Esophagus muscularis mucosa (tissue), 4 donors: ENCODE measurements at regions not wholly inside any gene's neighbourhood (a gene's known extent, or its start where the extent isn't known, plus 50 kb on each side); places are given as distances from the start of the nearest gene placed in this dataset.
A peak's percentile ranks its signal among the peaks of the same experiment; 100 is the strongest.

ENCODE experiments used
- DNase-seq: peaks from one replicate; pipeline ENCODE4 v3.0.0-alpha.2; 2017; ENCODE audit errors: extremely low spot score
- H3K27ac ChIP-seq, 4 donors: fragments of 200-600 bp; sonication (generic); replicated peaks in 1 of 4; 1 replicate in 3 of 4; 2 replicates in 1 of 4; pipeline ENCODE4 v1.5.1; 2016 to 2019; ENCODE audit warnings: mild to moderate bottlenecking in 1 of 4
- H3K27me3 ChIP-seq, 4 donors: fragments of 200-600 bp; sonication (generic); one replicate each; pipeline versions ENCODE4 v1.5.1 to v1.6.0; 2016 to 2019
- H3K36me3 ChIP-seq, 4 donors: fragments of 200-600 bp; sonication (generic); one replicate each; pipeline ENCODE4 v1.5.1; 2016 to 2019
- H3K4me1 ChIP-seq, 4 donors: fragments of 200-600 bp; sonication (generic); one replicate each; pipeline ENCODE4 v1.5.1; 2016 to 2019
- H3K4me3 ChIP-seq, 4 donors: fragments of 200-600 bp; sonication (generic); 1 replicate in 2 of 4; 2 replicates in 2 of 4; pipeline ENCODE4 v1.5.1; 2016 to 2019; ENCODE audit warnings: mild to moderate bottlenecking in 4 of 4, moderate library complexity in 1 of 4
- H3K9me3 ChIP-seq, 4 donors: fragments of 200-600 bp; sonication (generic); 1 replicate in 3 of 4; 2 replicates in 1 of 4; pipeline ENCODE4 v1.5.1; 2016 to 2019
- EP300 ChIP-seq: sonication (generic); formaldehyde crosslinking; IDR thresholded peaks from one replicate; pipeline ENCODE4 v1.6.1; 2017; ENCODE audit warnings: antibody characterized with exemption
- POLR2A ChIP-seq: fragments of 450-650 bp; IDR thresholded peaks from one replicate; pipeline ENCODE4 v1.6.1; 2017; ENCODE audit warnings: antibody characterized with exemption, moderate library complexity, mild to moderate bottlenecking, low read depth
- POLR2AphosphoS5 ChIP-seq, 2 donors: sonication (generic); formaldehyde crosslinking; IDR thresholded peaks; one replicate each; pipeline ENCODE4 v1.6.1; 2017; ENCODE audit warnings: antibody characterized with exemption in 2 of 2
- WGBS: methylation state at CpG from one replicate; pipeline ENCODE4 v1.1.5; 2018; 5-methylcytosine and 5-hydroxymethylcytosine counted together
- intact Hi-C: fragments of 100-400 bp; cut with DNase I; formaldehyde crosslinking; loops from one replicate; pipeline ENCODE4 v1.15.1; 2023
- TF ChIP-seq, protein P1 (sequence below), 3 experiments: fragments of 200-600 bp in 2 of 3; fragments of 450-650 bp in 1 of 3; sonication (generic) in 2 of 3; IDR thresholded peaks; one replicate each; pipeline ENCODE4 v1.5.1; 2017 to 2019; ENCODE audit warnings: antibody characterized with exemption in 3 of 3, mild to moderate bottlenecking in 2 of 3, moderate library complexity in 1 of 3

DNA sequence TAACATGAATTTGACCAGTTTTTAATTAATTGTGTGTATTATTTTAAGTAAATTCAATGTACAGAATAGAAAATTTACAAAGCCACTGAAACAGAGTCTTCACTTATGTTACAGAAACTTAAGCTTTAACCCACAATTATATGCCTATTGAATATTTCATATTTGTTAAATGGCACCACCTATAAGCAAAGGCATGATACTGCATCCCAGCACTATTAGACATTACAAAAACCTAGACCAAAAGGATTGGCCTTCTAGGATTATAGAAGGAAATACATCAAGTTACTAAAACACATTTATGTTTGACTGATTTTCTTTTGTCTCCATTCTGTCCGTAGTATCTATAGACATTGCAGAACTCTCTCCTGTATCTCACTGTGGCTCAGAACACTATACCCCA is 578.1 kb downstream of the AJAP1 start:
- WGBS = 85% methylated on average over 1 of the region's 1 CpG
- no peak overlapping the region for H3K27ac ChIP-seq
- no peaks in the 10 kb centered on the region for H3K4me1 ChIP-seq
- intact Hi-C loops = no loop called here
- H3K4me3 ChIP-seq = no peak overlapping the region
- H3K9me3 ChIP-seq = peaks cover 0 to 6% (median 0%) of the 10 kb centered on the region in 4 donors
- H3K27me3 ChIP-seq = peaks cover 0 to 48% (median 0%) of the 10 kb centered on the region in 4 donors
- H3K36me3 ChIP-seq = no peaks in the 10 kb centered on the region
- TF ChIP-seq, protein P1, sequence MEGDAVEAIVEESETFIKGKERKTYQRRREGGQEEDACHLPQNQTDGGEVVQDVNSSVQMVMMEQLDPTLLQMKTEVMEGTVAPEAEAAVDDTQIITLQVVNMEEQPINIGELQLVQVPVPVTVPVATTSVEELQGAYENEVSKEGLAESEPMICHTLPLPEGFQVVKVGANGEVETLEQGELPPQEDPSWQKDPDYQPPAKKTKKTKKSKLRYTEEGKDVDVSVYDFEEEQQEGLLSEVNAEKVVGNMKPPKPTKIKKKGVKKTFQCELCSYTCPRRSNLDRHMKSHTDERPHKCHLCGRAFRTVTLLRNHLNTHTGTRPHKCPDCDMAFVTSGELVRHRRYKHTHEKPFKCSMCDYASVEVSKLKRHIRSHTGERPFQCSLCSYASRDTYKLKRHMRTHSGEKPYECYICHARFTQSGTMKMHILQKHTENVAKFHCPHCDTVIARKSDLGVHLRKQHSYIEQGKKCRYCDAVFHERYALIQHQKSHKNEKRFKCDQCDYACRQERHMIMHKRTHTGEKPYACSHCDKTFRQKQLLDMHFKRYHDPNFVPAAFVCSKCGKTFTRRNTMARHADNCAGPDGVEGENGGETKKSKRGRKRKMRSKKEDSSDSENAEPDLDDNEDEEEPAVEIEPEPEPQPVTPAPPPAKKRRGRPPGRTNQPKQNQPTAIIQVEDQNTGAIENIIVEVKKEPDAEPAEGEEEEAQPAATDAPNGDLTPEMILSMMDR (IDR thresholded peaks at IDR 0.05) = no peak
- TF ChIP-seq POLR2AphosphoS5 (IDR thresholded peaks at IDR 0.05) = no peak
- TF ChIP-seq POLR2A = no peak
- no peak for TF ChIP-seq EP300
- no peak for DNase-seq

DNA sequence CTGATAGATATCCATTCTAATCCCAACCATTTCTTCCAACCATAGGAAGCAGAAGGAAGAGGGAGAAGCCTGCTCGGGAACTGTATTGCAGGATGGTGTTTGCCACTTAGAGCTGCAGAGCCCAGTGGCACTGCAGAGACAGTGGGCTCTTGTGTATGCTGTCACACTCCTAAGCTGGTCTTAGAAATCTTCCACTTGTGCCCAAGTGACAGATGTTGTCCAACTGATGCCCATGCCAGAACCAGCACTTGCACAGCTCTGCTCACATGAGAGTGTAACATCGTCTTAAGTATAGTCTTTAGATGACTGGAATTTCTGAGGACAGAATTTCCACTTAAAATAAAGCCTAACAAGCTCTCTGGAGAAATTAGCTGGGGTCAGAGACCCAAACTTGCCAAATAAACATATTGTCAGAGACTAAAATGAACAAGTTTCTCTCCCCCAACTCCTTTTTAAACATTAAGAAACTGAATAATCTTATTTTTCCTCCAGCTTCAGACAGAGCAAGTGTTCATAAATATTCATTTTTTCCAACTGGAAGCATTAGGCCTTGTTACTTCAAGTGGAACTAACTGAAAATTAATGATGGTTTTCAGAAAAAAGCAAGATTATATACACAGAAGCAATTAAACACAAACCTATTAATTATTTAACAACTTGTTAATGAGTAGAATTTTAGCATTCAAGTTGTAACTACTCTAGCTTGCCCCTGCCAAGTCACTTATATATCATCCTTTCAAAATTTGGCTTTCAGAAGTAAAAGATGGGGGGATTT is 577.3 kb downstream of the AJAP1 start:
- no peaks in the 10 kb centered on the region for H3K36me3 ChIP-seq
- H3K4me3 ChIP-seq = no peak overlapping the region
- WGBS = 61% methylated on average over 2 of the region's 2 CpGs
- H3K27ac ChIP-seq = no peak overlapping the region
- peaks cover 0 to 55% (median 0%) of the 10 kb centered on the region in 4 donors for H3K27me3 ChIP-seq
- H3K9me3 ChIP-seq = peaks cover 0 to 6% (median 0%) of the 10 kb centered on the region in 4 donors
- H3K4me1 ChIP-seq = no peaks in the 10 kb centered on the region
- no peak for DNase-seq
- no peak for TF ChIP-seq POLR2AphosphoS5 (IDR thresholded peaks at IDR 0.05)
- no peak for TF ChIP-seq POLR2A
- TF ChIP-seq EP300 = no peak
- TF ChIP-seq, protein P1 (IDR thresholded peaks at IDR 0.05) = no peak
- intact Hi-C loops = no loop called here

DNA sequence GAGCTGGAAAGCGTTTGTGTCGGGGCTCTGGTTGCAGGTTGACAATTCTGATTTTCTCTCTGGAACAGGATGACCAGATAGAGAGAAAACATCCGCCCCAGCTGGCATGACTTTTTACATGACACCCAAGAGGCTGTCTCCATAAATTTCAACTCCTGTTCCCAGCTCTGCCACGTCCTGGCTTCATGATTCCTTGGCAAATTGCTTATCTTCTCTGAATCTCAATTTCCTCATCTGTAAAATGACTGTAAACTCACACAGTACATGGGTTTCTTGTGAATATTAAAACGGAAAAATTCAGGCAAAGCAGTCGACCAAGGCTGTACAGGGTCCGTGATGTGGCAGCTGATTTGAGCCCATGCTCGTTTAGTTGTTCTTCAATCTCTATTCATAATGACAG is 572.7 kb downstream of the AJAP1 start:
- Histone ChIP-seq H3K4me3 (no peak overlapping the region), H3K27me3 (peaks cover 0 to 66% (median 0%) of the 10 kb centered on the region in 4 donors), H3K9me3 (no peaks in the 10 kb centered on the region), H3K27ac (no peak overlapping the region), H3K36me3 (no peaks in the 10 kb centered on the region), H3K4me1 (no peaks in the 10 kb centered on the region)
- TF ChIP-seq POLR2AphosphoS5 (IDR thresholded peaks at IDR 0.05) (no peak), EP300 (no peak), POLR2A (no peak)
- TF ChIP-seq, protein P1 (IDR thresholded peaks at IDR 0.05) = no peak
- 69% methylated on average over 8 of the region's 8 CpGs for WGBS
- intact Hi-C loops = no loop called here
- no peak for DNase-seq

DNA sequence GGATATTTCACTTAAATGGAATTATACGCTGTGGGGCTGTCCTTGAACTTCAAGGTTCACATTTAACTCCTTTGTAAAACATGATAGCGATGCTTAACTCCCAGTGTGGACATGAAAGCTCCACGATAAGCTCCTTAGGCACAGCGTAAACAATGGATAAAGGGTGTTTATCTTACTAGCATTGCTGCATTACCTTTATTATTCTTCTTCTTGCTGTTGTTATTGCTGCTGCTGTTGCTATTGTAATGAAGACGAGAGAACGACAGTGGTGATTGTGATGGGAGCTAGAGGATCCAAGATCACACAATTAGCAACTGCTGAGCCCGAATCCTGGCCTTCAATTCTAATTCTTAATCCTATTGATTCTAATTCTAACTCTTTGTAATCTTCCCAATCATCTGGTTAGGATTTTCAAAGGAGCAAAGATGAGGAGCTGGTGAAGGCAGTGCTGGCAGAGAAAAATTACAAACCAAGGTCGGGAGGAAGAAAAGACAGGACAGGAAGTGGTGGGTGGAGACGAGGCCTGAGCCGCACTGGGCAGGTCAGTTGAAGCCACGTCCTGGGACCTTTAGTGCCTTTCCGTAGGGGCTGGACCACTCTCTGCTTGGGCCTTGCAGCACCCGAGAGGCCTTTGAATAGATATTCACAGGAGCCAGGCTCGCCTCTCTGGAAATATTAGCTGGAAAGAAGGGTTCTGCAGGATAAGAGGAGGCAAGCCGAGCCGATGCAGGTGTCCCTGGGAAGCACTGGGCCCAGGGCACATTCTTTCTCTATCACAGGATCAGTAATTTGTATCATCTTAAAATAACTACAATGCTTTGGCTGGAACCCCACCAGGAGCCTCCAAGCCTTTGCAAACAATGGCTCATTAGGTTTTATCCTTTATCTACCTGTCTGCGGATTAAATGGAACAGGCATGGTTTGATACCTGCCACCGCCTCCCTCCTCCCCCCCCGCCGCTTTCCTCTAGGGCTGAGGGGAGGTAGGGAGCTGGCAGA is 571.6 kb downstream of the AJAP1 start:
- Histone ChIP-seq H3K4me1 (no peaks in the 10 kb centered on the region), H3K9me3 (no peaks in the 10 kb centered on the region), H3K4me3 (no peak overlapping the region), H3K27me3 (peaks cover 0 to 57% (median 0%) of the 10 kb centered on the region in 4 donors), H3K27ac (no peak overlapping the region), H3K36me3 (no peaks in the 10 kb centered on the region)
- peak; percentile 86 for DNase-seq
- TF ChIP-seq, protein P1 (IDR thresholded peaks at IDR 0.05) = no peak
- TF ChIP-seq POLR2A (no peak), EP300 (no peak), POLR2AphosphoS5 (IDR thresholded peaks at IDR 0.05) (no peak)
- intact Hi-C loops = no loop called here
- WGBS = 42% methylated on average over 20 of the region's 20 CpGs
